Skeletal muscle cell (primary cell): ENCODE measurements at regions not wholly inside any gene's neighbourhood (a gene's known extent, or its start where the extent isn't known, plus 50 kb on each side); places are given as distances from the start of the nearest gene placed in this dataset.

Experiments used
- DNase-seq: peaks from one replicate; pipeline ENCODE4 v3.0.0-alpha.2; 2010; ENCODE audit warnings: low read depth
- H3K4me3 ChIP-seq: 2 replicates; pipeline ENCODE4 v1.5.1; 2011; ENCODE audit warnings: low read depth, mild to moderate bottlenecking, control low read depth, low read length, moderate library complexity

GRCh38 chr15:62977952-62978811 lies 64.4 kb upstream of the TPM1 start:
- H3K4me3 ChIP-seq, result no peak overlapping the region
- no peak for DNase-seq

DNA sequence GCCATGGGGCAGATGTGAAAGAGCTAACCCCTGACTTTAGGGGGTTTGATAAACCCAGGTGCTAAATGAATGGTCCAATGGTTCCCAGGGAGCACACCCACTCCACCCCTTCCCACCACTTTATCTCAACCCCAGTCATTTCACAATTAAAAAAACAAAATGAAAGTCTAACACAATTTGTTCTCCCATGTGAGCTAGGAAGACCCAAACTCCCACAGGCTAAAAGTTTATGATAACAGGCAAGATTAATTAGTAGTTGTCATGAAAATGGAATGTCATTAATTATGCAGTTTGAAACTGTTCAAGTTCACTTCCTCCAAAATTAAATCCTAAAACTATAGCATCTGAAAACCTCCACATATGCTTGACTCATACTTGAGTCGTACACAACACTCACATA lies 63.3 kb upstream of the TPM1 start:
- DNase-seq, result no peak
- no peak overlapping the region for H3K4me3 ChIP-seq

DNA sequence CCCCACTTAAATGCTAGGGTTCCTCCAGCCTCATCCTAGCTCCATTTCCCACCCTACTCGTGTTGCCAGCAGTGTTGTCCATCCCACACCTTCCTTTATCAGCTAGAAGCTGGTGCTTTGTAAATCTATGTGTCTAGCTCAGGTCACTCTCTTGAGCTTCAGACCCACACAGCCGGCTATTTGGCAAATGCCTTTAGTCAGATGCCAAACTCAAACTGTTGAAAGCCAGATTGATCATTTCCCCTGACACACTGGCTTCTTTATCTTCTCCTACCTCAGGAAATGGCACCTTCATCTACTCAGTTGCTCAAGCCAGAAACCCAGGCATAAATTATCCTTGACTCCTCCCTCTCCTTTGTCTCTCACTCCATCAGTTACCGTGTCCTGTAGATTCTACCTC lies 61.5 kb upstream of the TPM1 start:
- DNase-seq, result no peak
- H3K4me3 ChIP-seq, result no peak overlapping the region

- DNase-seq, result no peak
- H3K4me3 ChIP-seq, result no peak overlapping the region
Observed at GRCh38 chr15:62983956-62984355, 58.6 kb upstream of the TPM1 start.

- no peak overlapping the region for H3K4me3 ChIP-seq
- DNase-seq, result peak; percentile 65
Observed at GRCh38 chr15:62985768-62986167, 56.8 kb upstream of the TPM1 start.

GRCh38 chr15:62986948-62987347 lies 55.6 kb upstream of the TPM1 start:
- no peak overlapping the region for H3K4me3 ChIP-seq
- DNase-seq, result no peak

DNA sequence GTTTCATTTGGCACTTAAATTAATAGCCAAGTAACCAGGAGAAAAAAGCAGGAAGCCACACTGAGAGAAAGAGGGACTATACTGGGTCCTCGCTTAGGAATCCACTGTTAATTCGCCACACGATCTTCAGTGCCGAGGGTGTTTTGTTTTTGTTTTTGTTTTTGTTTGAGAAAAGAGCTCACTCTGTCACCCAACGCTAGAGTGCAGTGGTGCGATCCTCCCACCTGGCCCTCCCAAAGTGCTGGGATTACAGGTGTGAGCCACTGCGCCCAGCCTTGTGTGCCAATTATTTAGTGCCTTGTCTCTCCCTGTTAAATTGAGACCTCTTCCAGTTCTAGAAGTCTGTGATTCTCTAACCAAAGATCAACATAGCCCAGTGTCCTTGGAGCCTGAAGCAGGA lies 53.8 kb upstream of the TPM1 start:
- no peak overlapping the region for H3K4me3 ChIP-seq
- no peak for DNase-seq

- no peak overlapping the region for H3K4me3 ChIP-seq
- no peak for DNase-seq
Observed at GRCh38 chr15:62989366-62990055, 53.0 kb upstream of the TPM1 start.

- DNase-seq, result no peak
- H3K4me3 ChIP-seq, result no peak overlapping the region
Observed at GRCh38 chr15:62991698-62992097, 50.8 kb upstream of the TPM1 start.

DNA sequence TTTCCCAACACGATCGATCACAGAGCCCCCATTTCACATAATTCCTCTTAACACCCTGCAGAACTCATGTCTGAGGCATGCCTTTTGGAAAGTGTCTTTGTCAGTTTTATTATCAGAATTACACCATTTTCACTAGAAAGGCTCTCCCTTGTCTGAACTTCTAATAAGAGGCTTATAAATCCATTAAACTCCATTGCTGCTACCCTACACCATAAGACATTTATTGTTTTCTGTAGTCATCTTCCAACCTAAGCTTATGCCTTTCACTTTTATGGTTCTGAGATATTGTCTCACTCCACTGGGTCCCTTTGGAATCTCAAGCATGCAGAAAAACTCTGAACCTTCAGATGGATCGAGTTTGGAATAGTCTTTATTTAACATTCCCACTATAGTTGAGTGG lies 50.2 kb upstream of the TPM1 start:
- no peak for DNase-seq
- no peak overlapping the region for H3K4me3 ChIP-seq
